WTC11 (cell line): ENCODE measurements at regions not wholly inside any gene's neighbourhood (a gene's known extent, or its start where the extent isn't known, plus 50 kb on each side); places are given as distances from the start of the nearest gene placed in this dataset.

Experiments
- ATAC-seq: fragments of 200-7000 bp; cut with Tn5 transposase; 2 replicates; pipeline ENCODE4 v1.10.0; 2021; ENCODE audit warnings: mild to moderate bottlenecking, moderate library complexity
- CTCF ChIA-PET: fragments of 300-600 bp; sonication (Branson Sonifier 250); formaldehyde crosslinking; loops from one replicate; lab custom pipeline; 2021; ENCODE audit warnings: antibody characterized with exemption; lab: Charles Lee
- POLR2A ChIA-PET: fragments of 350-600 bp; sonication (Branson Sonifier 250); formaldehyde crosslinking; loops from one replicate; lab custom pipeline; 2021; ENCODE audit warnings: antibody characterized with exemption; lab: Charles Lee
- DNase-seq: peaks from one replicate; pipeline ENCODE4 v3.0.0; 2021; ENCODE audit warnings: low spot score
- H3K27ac Mint-ChIP-seq: 2 replicates; pipeline ENCODE4 v1.8.0; 2021; ENCODE audit warnings: mixed read lengths
- H3K27me3 Mint-ChIP-seq: 2 replicates; pipeline ENCODE4 v1.8.0; 2021; ENCODE audit warnings: low read depth, mild to moderate bottlenecking, moderate library complexity, mixed read lengths
- H3K36me3 Mint-ChIP-seq: 2 replicates; pipeline ENCODE4 v1.8.0; 2021; ENCODE audit warnings: mixed read lengths
- H3K4me1 Mint-ChIP-seq: 2 replicates; pipeline ENCODE4 v1.8.0; 2022; ENCODE audit warnings: mixed read lengths
- H3K4me3 Mint-ChIP-seq: 2 replicates; pipeline ENCODE4 v1.8.0; 2021; ENCODE audit warnings: mild to moderate bottlenecking, moderate library complexity, mixed read lengths
- H3K9me3 Mint-ChIP-seq: 2 replicates; pipeline ENCODE4 v1.8.0; 2021; ENCODE audit warnings: mixed read lengths
- ATF6 ChIP-seq: sonication (generic); formaldehyde crosslinking; IDR thresholded peaks from 2 replicates; pipeline ENCODE4 v1.8.1; 2023; ENCODE audit warnings: mild to moderate bottlenecking, missing genetic modification reagents
- E2F1 ChIP-seq: sonication (generic); formaldehyde crosslinking; IDR thresholded peaks from 2 replicates; pipeline ENCODE4 v1.8.0; 2022; ENCODE audit warnings: mild to moderate bottlenecking, missing genetic modification reagents
- FOXP4 ChIP-seq: sonication (generic); formaldehyde crosslinking; IDR thresholded peaks from 2 replicates; pipeline ENCODE4 v1.8.0; 2022; ENCODE audit warnings: mild to moderate bottlenecking, missing genetic modification reagents
- JAZF1 ChIP-seq: fragments of 250-450 bp; sonication (Bioruptor Pico); IDR thresholded peaks from 2 replicates; pipeline ENCODE4 v1.9.0; 2021; ENCODE audit warnings: moderate library complexity, mild to moderate bottlenecking, inconsistent platforms
- JUN ChIP-seq: sonication (generic); formaldehyde crosslinking; IDR thresholded peaks from 2 replicates; pipeline ENCODE4 v1.8.0; 2023; ENCODE audit warnings: mild to moderate bottlenecking, missing genetic modification reagents
- MYBL2 ChIP-seq: sonication (generic); formaldehyde crosslinking; IDR thresholded peaks from 2 replicates; pipeline ENCODE4 v1.8.1; 2023; ENCODE audit warnings: mild to moderate bottlenecking, moderate library complexity, missing genetic modification reagents
- SMAD3 ChIP-seq: sonication (generic); formaldehyde crosslinking; IDR thresholded peaks from 2 replicates; pipeline ENCODE4 v1.8.0; 2022; ENCODE audit warnings: missing genetic modification reagents, mild to moderate bottlenecking, borderline replicate concordance
- ZNF138 ChIP-seq: sonication (generic); formaldehyde crosslinking; conservative IDR thresholded peaks from 2 replicates; pipeline ENCODE4 v1.8.1; 2022; ENCODE audit warnings: mild to moderate bottlenecking, moderate library complexity, missing genetic modification reagents
- ZNF263 ChIP-seq: sonication (generic); formaldehyde crosslinking; IDR thresholded peaks from 2 replicates; pipeline ENCODE4 v1.8.1; 2022; ENCODE audit warnings: low read depth, mild to moderate bottlenecking, moderate library complexity, missing genetic modification reagents
- TF ChIP-seq, protein P1 (sequence below): sonication (generic); formaldehyde crosslinking; IDR thresholded peaks from 2 replicates; pipeline ENCODE4 v1.8.0; 2022; ENCODE audit warnings: mild to moderate bottlenecking, missing genetic modification reagents
- TF ChIP-seq, protein P2 (sequence below): sonication (generic); formaldehyde crosslinking; IDR thresholded peaks from 2 replicates; pipeline ENCODE4 v1.8.1; 2022; ENCODE audit warnings: low read depth, missing genetic modification reagents, borderline replicate concordance
- TF ChIP-seq, protein P3 (sequence below): sonication (generic); formaldehyde crosslinking; IDR thresholded peaks from 2 replicates; pipeline ENCODE4 v1.8.0; 2022; ENCODE audit warnings: mild to moderate bottlenecking, missing genetic modification reagents
- TF ChIP-seq, protein P4 (sequence below): sonication (generic); formaldehyde crosslinking; IDR thresholded peaks from 2 replicates; pipeline ENCODE4 v1.8.1; 2022; ENCODE audit warnings: low read depth, mild to moderate bottlenecking, moderate library complexity, missing genetic modification reagents, borderline replicate concordance

DNA sequence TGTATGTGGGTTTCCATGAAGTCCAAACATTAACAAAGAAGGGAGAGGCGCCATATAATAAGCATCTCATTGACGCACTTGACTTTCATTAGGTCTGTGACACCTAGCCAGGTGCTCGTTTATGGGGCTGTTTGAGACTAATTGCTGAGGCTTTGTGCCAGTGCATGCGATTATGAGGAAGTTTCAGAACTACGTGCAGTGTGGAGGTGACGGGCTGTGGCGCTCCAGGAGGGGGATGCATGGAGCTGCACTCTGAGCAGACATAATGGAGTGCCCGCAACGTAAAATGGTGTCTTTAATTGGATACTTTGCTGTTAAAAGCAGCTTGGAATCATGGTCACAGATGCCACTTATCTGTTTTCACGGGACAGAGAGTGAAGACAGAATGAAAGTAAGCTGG is 223.2 kb downstream of the FGF9 start (continued):
- TF ChIP-seq ATF6 (CRISPR knock-in tag): no peak
- TF ChIP-seq, protein P1, sequence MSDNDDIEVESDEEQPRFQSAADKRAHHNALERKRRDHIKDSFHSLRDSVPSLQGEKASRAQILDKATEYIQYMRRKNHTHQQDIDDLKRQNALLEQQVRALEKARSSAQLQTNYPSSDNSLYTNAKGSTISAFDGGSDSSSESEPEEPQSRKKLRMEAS (CRISPR knock-in tag): no peak
- TF ChIP-seq, protein P2, sequence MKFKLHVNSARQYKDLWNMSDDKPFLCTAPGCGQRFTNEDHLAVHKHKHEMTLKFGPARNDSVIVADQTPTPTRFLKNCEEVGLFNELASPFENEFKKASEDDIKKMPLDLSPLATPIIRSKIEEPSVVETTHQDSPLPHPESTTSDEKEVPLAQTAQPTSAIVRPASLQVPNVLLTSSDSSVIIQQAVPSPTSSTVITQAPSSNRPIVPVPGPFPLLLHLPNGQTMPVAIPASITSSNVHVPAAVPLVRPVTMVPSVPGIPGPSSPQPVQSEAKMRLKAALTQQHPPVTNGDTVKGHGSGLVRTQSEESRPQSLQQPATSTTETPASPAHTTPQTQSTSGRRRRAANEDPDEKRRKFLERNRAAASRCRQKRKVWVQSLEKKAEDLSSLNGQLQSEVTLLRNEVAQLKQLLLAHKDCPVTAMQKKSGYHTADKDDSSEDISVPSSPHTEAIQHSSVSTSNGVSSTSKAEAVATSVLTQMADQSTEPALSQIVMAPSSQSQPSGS: no peak
- no peak for TF ChIP-seq SMAD3 (CRISPR knock-in tag)
- TF ChIP-seq, protein P3, sequence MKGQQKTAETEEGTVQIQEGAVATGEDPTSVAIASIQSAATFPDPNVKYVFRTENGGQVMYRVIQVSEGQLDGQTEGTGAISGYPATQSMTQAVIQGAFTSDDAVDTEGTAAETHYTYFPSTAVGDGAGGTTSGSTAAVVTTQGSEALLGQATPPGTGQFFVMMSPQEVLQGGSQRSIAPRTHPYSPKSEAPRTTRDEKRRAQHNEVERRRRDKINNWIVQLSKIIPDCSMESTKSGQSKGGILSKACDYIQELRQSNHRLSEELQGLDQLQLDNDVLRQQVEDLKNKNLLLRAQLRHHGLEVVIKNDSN (CRISPR knock-in tag): no peak
- TF ChIP-seq E2F1: no peak
- TF ChIP-seq MYBL2 (CRISPR knock-in tag): no peak
- TF ChIP-seq FOXP4 (CRISPR knock-in tag): no peak
- TF ChIP-seq ZNF138 (CRISPR knock-in tag): no peak
- TF ChIP-seq, all 79 proteins: peak for 0

GRCh38 chr13:21894703-21895699 is 224.1 kb downstream of the FGF9 start:
- POLR2A ChIA-PET: no interaction called here
- no peak for ATAC-seq
- no peaks in the 10 kb centered on the region for H3K27me3 Mint-ChIP-seq
- no peak for TF ChIP-seq JAZF1 (CRISPR knock-in tag)
- TF ChIP-seq JUN: no peak
- TF ChIP-seq, all 79 proteins: peak for 0
- H3K4me1 Mint-ChIP-seq: peaks cover 26% of the 10 kb centered on the region
- CTCF ChIA-PET: interaction anchor here (0.8 to 1.8 kb wide), 2 partner anchors 18 to 24 kb away, joined by 3 to 10 read pairs; no protein-coding TSS in a partner anchor
- DNase-seq: no peak
- H3K36me3 Mint-ChIP-seq: no peaks in the 10 kb centered on the region
- no peaks in the 10 kb centered on the region for H3K9me3 Mint-ChIP-seq
- H3K27ac Mint-ChIP-seq: peak overlapping the region; percentile 13; the same call in 1 of the 2 replicates
- H3K4me3 Mint-ChIP-seq: no peak overlapping the region

DNA sequence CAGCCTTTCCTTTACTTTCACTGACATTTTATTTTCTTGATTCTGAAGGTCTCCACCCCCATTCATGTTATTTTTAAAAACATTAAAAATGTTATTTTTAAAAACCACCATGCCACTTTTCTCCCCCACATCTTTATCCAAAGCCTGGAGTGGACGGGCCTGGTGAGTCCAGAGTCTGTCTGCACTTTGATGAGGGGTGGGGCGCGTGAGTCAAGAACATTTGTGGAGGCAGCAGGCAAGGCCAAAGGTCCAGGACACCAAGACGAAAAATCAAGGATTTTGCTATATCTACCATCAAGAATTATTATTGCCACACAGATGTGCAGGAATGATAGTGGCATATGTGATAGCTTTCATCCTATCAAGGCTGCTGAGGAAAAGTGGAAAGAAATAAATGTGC is 224.9 kb downstream of the FGF9 start:
- H3K4me3 Mint-ChIP-seq: no peak overlapping the region
- H3K4me1 Mint-ChIP-seq: peaks cover 26% of the 10 kb centered on the region
- POLR2A ChIA-PET: no interaction called here
- H3K36me3 Mint-ChIP-seq: no peaks in the 10 kb centered on the region
- TF ChIP-seq ZNF263 (CRISPR knock-in tag): no peak
- TF ChIP-seq, protein P4, sequence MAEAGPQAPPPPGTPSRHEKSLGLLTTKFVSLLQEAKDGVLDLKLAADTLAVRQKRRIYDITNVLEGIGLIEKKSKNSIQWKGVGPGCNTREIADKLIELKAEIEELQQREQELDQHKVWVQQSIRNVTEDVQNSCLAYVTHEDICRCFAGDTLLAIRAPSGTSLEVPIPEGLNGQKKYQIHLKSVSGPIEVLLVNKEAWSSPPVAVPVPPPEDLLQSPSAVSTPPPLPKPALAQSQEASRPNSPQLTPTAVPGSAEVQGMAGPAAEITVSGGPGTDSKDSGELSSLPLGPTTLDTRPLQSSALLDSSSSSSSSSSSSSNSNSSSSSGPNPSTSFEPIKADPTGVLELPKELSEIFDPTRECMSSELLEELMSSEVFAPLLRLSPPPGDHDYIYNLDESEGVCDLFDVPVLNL (CRISPR knock-in tag): no peak
- no peak overlapping the region for H3K27ac Mint-ChIP-seq
- H3K27me3 Mint-ChIP-seq: no peaks in the 10 kb centered on the region
- DNase-seq (no peak), ATAC-seq (no peak)
- CTCF ChIA-PET: interaction anchor here (0.8 to 1.8 kb wide), 3 partner anchors 17 to 23 kb away, joined by 3 to 10 read pairs (median 3); no protein-coding TSS in a partner anchor
- H3K9me3 Mint-ChIP-seq: no peaks in the 10 kb centered on the region
